HUES48 (cell line): ENCODE measurements at regions not wholly inside any gene's neighbourhood (a gene's known extent, or its start where the extent isn't known, plus 50 kb on each side); places are given as distances from the start of the nearest gene placed in this dataset.
"Not testable (repeated sequence)": the region's sequence is repeated elsewhere in the genome, so short reads cannot be mapped to it uniquely, and the experiment has no call there.

ENCODE experiments used
- H3K27ac ChIP-seq: one replicate; pipeline ENCODE4 v1.7.0; 2013; ENCODE audit warnings: low read depth, low read length, inconsistent platforms
- H3K27me3 ChIP-seq: 2 replicates; pipeline ENCODE4 v1.6.1; 2013; ENCODE audit warnings: mild to moderate bottlenecking, low read length; ENCODE audit not compliant: control insufficient read depth, insufficient read depth
- H3K36me3 ChIP-seq: 2 replicates; pipeline ENCODE4 v1.6.1; 2013; ENCODE audit warnings: low read length; ENCODE audit not compliant: control insufficient read depth, insufficient read depth
- H3K4me1 ChIP-seq: 2 replicates; pipeline ENCODE4 v1.6.1; 2013; ENCODE audit warnings: mild to moderate bottlenecking, low read length; ENCODE audit not compliant: control insufficient read depth, insufficient read depth
- H3K4me3 ChIP-seq: 2 replicates; pipeline ENCODE4 v1.5.1; 2013; ENCODE audit warnings: mild to moderate bottlenecking, low read depth, low read length
- H3K9ac ChIP-seq: 2 replicates; pipeline ENCODE4 v1.6.1; 2013; ENCODE audit warnings: mild to moderate bottlenecking, low read depth, low read length, moderate library complexity
- H3K9me3 ChIP-seq: 2 replicates; pipeline ENCODE4 v1.6.1; 2013; ENCODE audit warnings: low read length; ENCODE audit not compliant: control insufficient read depth, insufficient read depth

- H3K27ac ChIP-seq: no peak overlapping the region
- no peaks in the 10 kb centered on the region for H3K9me3 ChIP-seq
- H3K27me3 ChIP-seq: no peaks in the 10 kb centered on the region
Observed at GRCh38 chr2:34789169-34789568, 1190.1 kb upstream of the FAM98A start.

GRCh38 chr2:34787341-34787740, 1188.2 kb upstream of the FAM98A start:
- H3K4me3 ChIP-seq: no peak overlapping the region
- no peaks in the 10 kb centered on the region for H3K9me3 ChIP-seq
- peaks cover 4% of the 10 kb centered on the region; the same call in 1 of the 2 replicates for H3K4me1 ChIP-seq

More at GRCh38 chr2:34789169-34789568, 1190.1 kb upstream of the FAM98A start:
- Histone ChIP-seq H3K36me3 (no peaks in the 10 kb centered on the region), H3K9ac (no peak overlapping the region), H3K4me1 (peaks cover 4% of the 10 kb centered on the region; the same call in 1 of the 2 replicates), H3K4me3 (no peak overlapping the region)

DNA sequence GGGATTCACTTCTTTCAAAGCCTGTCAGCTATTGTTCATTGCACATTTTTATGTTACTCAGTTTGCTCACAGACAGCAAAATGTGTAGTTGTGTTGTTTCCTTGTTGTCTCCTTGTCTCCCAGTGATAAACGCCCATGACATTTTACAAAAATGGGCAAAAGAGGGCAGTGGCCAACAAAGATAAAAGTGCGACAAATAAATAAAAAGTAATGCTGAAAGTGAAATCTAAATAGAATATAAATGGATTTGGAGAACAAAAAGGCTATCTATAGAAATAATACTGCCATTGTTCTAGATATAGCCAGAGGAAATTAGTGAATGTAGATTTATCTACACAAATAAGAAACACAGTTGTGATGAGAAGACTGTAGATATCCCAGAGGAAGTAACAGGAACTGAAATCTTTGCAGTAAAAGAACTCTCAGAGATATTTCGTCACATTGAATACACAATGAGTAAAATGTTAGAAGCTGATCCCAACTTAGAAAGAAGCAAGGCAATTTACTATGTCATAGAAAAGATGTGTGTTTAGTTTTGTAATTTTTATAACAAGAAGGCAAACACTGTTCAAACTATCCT, 1186.2 kb upstream of the FAM98A start:
- Histone ChIP-seq H3K27ac (no peak overlapping the region), H3K9me3 (no peaks in the 10 kb centered on the region), H3K9ac (no peak overlapping the region), H3K27me3 (no peaks in the 10 kb centered on the region), H3K4me1 (peaks cover 4% of the 10 kb centered on the region; the same call in 1 of the 2 replicates), H3K4me3 (no peak overlapping the region), H3K36me3 (no peaks in the 10 kb centered on the region)

More at GRCh38 chr2:34787341-34787740, 1188.2 kb upstream of the FAM98A start:
- no peaks in the 10 kb centered on the region for H3K27me3 ChIP-seq
- no peak overlapping the region for H3K9ac ChIP-seq
- no peak overlapping the region for H3K27ac ChIP-seq
- H3K36me3 ChIP-seq: no peaks in the 10 kb centered on the region

- peaks cover 4% of the 10 kb centered on the region; the same call in 1 of the 2 replicates for H3K4me1 ChIP-seq
- no peak overlapping the region for H3K4me3 ChIP-seq
- no peak overlapping the region for H3K27ac ChIP-seq
- H3K9ac ChIP-seq: no peak overlapping the region
- H3K9me3 ChIP-seq: no peaks in the 10 kb centered on the region
- H3K36me3 ChIP-seq: no peaks in the 10 kb centered on the region
- H3K27me3 ChIP-seq: no peaks in the 10 kb centered on the region
Observed at GRCh38 chr2:34784701-34785100, 1185.6 kb upstream of the FAM98A start.

DNA sequence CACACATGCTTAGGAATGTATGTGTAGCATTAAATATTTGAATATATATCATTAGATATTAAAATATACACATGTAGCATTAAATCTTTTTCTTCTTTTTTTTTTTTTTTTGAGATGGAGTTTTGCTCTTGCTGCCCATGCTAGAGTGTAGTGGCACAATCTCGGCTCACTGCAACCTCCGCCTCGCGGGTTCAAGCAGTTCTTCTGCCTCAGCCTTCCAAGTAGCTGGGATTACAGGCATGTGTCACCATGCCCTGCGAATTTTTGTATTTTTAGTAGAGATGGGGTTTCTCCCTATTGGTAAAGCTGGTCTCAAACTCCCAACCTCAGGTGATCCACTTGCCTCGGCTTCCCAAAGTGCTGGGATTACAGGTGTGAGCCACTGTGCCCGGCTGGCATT, 1151.6 kb upstream of the FAM98A start:
- H3K27me3 ChIP-seq, H3K9me3 ChIP-seq, H3K9ac ChIP-seq, H3K4me3 ChIP-seq, H3K36me3 ChIP-seq, H3K4me1 ChIP-seq, H3K27ac ChIP-seq: not testable (repeated sequence)

- H3K27ac ChIP-seq: no peak overlapping the region
- H3K4me1 ChIP-seq: no peaks in the 10 kb centered on the region
- no peaks in the 10 kb centered on the region for H3K9me3 ChIP-seq
- H3K27me3 ChIP-seq: no peaks in the 10 kb centered on the region
- no peaks in the 10 kb centered on the region for H3K36me3 ChIP-seq
- H3K4me3 ChIP-seq: no peak overlapping the region
- H3K9ac ChIP-seq: no peak overlapping the region
Observed at GRCh38 chr2:34747643-34748042, 1148.5 kb upstream of the FAM98A start.

DNA sequence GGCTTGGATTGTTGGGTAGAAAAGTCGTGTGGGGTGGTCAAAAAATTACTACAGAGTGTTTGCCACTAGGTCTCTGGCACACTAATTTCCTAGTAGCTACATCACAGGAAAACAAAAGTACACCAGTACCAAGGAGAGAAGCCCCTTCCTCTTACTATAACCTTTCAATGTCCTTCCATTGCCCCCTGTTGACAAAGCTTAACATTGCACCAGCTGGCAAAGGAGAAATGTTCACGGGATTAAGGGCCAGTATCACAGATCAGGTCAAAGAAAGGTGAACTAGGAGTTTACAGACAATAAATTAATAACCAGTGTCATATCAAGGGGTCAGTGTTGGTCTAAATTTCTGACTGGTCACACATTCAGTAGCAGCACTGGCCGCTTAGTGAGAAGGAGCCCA, 1139.6 kb upstream of the FAM98A start:
- Histone ChIP-seq H3K36me3 (no peaks in the 10 kb centered on the region), H3K27ac (no peak overlapping the region), H3K27me3 (no peaks in the 10 kb centered on the region), H3K9ac (no peak overlapping the region), H3K4me1 (peaks cover 22% of the 10 kb centered on the region), H3K9me3 (no peaks in the 10 kb centered on the region), H3K4me3 (no peak overlapping the region)

GRCh38 chr2:34737146-34737545, 1138.0 kb upstream of the FAM98A start:
- no peak overlapping the region for H3K4me3 ChIP-seq
- peaks cover 26% of the 10 kb centered on the region for H3K4me1 ChIP-seq
- no peak overlapping the region for H3K27ac ChIP-seq
- no peak overlapping the region for H3K9ac ChIP-seq
- H3K36me3 ChIP-seq: no peaks in the 10 kb centered on the region
- H3K27me3 ChIP-seq: no peaks in the 10 kb centered on the region
- H3K9me3 ChIP-seq: 0 out of 2 replicates have a peak, but pooled peaks cover 3% of the 10 kb centered on the region

GRCh38 chr2:34736482-34736881, 1137.4 kb upstream of the FAM98A start:
- Histone ChIP-seq H3K27ac (no peak overlapping the region), H3K9ac (no peak overlapping the region), H3K4me1 (peaks cover 26% of the 10 kb centered on the region), H3K9me3 (0 out of 2 replicates have a peak, but pooled peaks cover 3% of the 10 kb centered on the region), H3K27me3 (no peaks in the 10 kb centered on the region), H3K4me3 (no peak overlapping the region), H3K36me3 (no peaks in the 10 kb centered on the region)

GRCh38 chr2:34734662-34735061, 1135.6 kb upstream of the FAM98A start:
- Histone ChIP-seq H3K36me3 (no peaks in the 10 kb centered on the region), H3K4me1 (peaks cover 35% of the 10 kb centered on the region), H3K4me3 (peak overlapping the region; percentile 24; the same call in 1 of the 2 replicates), H3K27me3 (no peaks in the 10 kb centered on the region), H3K9me3 (0 out of 2 replicates have a peak, but pooled peaks cover 3% of the 10 kb centered on the region), H3K9ac (peak overlapping the region; percentile 14; the same call in 1 of the 2 replicates), H3K27ac (peak overlapping the region; percentile 95)

- no peaks in the 10 kb centered on the region for H3K27me3 ChIP-seq
- H3K4me3 ChIP-seq: no peak overlapping the region
- H3K9me3 ChIP-seq: 0 out of 2 replicates have a peak, but pooled peaks cover 3% of the 10 kb centered on the region
- no peaks in the 10 kb centered on the region for H3K36me3 ChIP-seq
- peaks cover 36% of the 10 kb centered on the region for H3K4me1 ChIP-seq
- peak overlapping the region; percentile 95 for H3K27ac ChIP-seq
- peak overlapping the region; percentile 35; the same call in 1 of the 2 replicates for H3K9ac ChIP-seq
Observed at GRCh38 chr2:34734042-34734441, 1134.9 kb upstream of the FAM98A start.
